ENCODE measurements at regions not wholly inside any gene's neighbourhood (a gene's known extent, or its start where the extent isn't known, plus 50 kb on each side); places are given as distances from the start of the nearest gene placed in this dataset.

GRCh38 chr3:95036526-95037021, 973.7 kb downstream of the NSUN3 start:
- no peak for TF ChIP-seq FOXM1 (IDR thresholded peaks at IDR 0.05; ENCODE audit: borderline replicate concordance)
- TF ChIP-seq FOXA1 (IDR thresholded peaks at IDR 0.05): no peak
- TF ChIP-seq SP1 (IDR thresholded peaks at IDR 0.05): no peak
- TF ChIP-seq SUZ12 (IDR thresholded peaks at IDR 0.05): no peak
- no peak for TF ChIP-seq ELF4 (IDR thresholded peaks at IDR 0.05)
- TF ChIP-seq FOXK2 (IDR thresholded peaks at IDR 0.05): no peak
- TF ChIP-seq CTBP1 (IDR thresholded peaks at IDR 0.05; ENCODE audit: borderline replicate concordance): no peak
- TF ChIP-seq TARDBP (IDR thresholded peaks at IDR 0.05): no peak
- TF ChIP-seq ZNF384 (IDR thresholded peaks at IDR 0.05): no peak
- no peak for TF ChIP-seq HDGF (IDR thresholded peaks at IDR 0.05; ENCODE audit: borderline replicate concordance)
- no peak for TF ChIP-seq ARNT (IDR thresholded peaks at IDR 0.05)
- TF ChIP-seq BHLHE40 (IDR thresholded peaks at IDR 0.05; ENCODE audit: borderline replicate concordance): no peak
